ENCODE measurements at regions not wholly inside any gene's neighbourhood (a gene's known extent, or its start where the extent isn't known, plus 50 kb on each side); places are given as distances from the start of the nearest gene placed in this dataset.
"Not testable (repeated sequence)": the region's sequence is repeated elsewhere in the genome, so short reads cannot be mapped to it uniquely, and the experiment has no call there.

- DNase-seq (ENCODE audit: low read depth in 2 of 2): peak in 1 of 2 experiments; percentile 42
Measured at GRCh38 chr12:127125607-127126259, 1141.2 kb upstream of the TMEM132C start.

DNA sequence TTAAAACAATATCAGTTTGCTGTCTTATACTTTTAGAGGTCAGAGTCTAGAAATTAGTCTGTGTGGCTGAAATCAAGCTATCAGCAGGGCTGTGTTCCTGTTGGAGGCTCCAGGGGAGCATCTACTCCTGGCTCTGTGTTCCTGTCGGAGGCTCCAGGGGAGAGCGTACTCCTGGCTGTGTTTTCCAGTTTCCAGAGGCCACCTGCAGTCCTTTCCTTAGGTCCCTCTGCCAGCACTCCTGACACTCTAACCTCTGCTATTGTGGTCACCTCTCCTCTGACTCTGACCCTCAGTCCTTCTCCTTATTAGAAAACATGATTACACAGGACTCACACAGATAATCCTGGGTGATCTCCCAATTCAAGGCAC lies 1140.7 kb upstream of the TMEM132C start:
- DNase-seq (ENCODE audit: low read depth in 2 of 2): no peak

GRCh38 chr12:127127897-127128296 lies 1139.1 kb upstream of the TMEM132C start:
- no peak for DNase-seq (ENCODE audit: low read depth in 2 of 2)

- no peak for DNase-seq (ENCODE audit: low read depth in 2 of 2)
Measured at GRCh38 chr12:127130506-127131124, 1136.4 kb upstream of the TMEM132C start.

DNA sequence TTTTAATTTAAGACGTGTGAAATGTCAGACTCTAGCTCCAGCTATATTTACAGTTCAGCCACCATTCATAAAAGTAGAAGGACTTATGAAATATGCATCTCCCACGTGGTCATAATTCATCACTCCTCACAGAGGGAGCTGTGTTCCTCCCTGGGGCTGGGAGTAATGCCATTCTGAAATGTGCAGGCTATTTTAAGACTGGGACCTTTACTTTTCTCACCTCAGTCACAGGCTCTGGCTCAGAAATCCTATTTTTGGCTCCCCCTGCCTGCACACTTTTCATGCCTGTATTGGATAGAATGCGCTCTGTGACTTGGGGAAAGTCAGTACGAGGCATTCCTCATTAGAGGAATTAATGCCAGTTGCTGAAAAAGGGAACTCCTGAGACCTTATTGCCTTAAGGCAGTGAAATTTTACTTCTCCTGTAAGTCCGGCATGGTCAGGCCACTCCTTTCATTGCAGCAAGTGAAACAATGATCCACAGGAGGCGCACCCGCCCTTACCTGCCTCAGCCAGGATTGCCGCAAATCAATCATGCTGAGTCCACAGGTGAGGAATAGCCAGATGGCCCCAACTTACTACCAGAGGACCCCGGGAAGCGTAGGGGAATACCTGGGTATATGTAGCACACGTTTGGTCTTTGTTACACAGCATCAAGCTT lies 1133.2 kb upstream of the TMEM132C start:
- DNase-seq (ENCODE audit: low read depth in 2 of 2): no peak

DNA sequence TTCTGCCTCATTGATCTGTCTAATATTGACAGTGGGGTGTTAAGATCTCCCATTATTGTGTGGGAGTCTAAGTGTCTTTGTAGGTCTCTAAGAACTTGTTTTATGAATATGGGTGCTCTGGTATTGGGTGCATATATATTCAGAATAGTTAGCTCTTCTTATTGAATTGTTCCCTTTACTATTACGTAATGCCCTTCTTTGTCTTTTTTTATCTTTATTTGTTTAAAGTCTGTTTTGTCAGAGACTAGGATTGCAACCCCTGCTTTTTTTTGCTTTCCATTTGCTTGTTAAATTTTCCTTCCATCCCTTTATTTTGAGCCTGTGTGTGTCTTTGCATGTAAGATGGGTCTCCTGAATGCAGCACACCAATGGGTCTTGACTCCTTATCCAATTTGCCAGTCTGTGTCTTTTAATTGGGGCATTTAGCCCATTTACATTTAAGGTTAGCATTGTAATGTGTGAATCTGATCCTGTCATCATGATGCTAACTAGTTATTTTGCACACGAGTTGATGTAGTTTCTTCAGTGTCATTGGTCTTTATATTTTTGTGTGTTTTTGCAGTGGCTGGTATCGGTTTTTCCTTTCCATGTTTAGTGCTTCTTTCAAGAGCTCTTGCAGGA lies 1126.0 kb upstream of the TMEM132C start:
- not testable (repeated sequence) for DNase-seq (ENCODE audit: low read depth in 2 of 2)

DNA sequence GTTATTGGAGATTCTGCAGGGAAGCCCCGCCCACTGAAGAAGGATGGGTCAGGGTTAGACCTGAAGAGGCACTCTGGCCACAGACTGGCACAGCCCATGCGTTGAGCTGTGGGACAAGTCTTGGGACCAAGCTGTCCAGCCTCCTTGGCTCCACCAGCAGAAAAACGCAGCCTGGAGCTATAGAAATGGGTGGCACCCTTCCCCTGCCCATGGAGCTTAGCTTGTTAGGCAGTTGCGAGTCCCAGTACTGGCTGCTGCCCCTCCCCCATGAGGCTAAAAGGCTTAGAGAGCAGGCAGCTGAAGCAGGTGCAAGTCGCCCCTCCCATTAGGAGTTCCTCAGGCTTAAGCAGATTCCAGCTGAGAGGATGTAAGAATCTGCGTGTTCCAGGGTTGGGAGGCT lies 1124.0 kb upstream of the TMEM132C start:
- DNase-seq (ENCODE audit: low read depth in 2 of 2): no peak

- no peak for DNase-seq (ENCODE audit: low read depth in 2 of 2)
Measured at GRCh38 chr12:127144770-127145169, 1122.2 kb upstream of the TMEM132C start.

DNA sequence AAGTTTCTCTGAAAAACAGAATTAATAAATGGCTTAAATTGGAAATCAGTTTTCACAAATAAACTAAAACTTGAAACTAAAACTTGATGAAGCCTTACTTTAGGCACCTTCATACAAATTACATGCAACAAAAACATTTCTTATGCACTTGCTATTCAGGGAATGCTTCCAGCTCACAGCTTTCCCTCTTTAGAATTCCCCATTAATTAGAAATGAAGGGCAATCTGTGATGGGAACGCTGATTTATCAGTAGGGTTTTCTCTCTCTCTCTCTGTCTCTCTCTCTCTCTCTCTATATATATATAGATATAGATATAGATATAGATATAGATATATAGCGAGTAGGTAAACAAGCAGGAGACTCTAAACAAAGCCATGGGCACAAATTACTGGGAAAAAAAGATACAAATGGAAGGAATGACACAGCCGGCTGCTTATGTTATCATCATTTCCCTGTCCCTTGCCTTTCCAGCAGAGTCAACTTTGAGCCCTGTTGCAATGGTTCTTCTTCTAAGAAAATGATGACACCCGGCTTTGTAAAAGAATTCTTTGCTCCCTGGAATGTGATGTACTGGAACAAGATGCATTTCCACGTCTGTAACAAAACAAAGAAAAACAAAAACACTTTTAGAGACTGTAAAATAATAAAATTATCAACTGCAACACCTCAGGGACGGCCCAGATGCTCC lies 1121.6 kb upstream of the TMEM132C start:
- no peak for DNase-seq (ENCODE audit: low read depth in 2 of 2)

DNA sequence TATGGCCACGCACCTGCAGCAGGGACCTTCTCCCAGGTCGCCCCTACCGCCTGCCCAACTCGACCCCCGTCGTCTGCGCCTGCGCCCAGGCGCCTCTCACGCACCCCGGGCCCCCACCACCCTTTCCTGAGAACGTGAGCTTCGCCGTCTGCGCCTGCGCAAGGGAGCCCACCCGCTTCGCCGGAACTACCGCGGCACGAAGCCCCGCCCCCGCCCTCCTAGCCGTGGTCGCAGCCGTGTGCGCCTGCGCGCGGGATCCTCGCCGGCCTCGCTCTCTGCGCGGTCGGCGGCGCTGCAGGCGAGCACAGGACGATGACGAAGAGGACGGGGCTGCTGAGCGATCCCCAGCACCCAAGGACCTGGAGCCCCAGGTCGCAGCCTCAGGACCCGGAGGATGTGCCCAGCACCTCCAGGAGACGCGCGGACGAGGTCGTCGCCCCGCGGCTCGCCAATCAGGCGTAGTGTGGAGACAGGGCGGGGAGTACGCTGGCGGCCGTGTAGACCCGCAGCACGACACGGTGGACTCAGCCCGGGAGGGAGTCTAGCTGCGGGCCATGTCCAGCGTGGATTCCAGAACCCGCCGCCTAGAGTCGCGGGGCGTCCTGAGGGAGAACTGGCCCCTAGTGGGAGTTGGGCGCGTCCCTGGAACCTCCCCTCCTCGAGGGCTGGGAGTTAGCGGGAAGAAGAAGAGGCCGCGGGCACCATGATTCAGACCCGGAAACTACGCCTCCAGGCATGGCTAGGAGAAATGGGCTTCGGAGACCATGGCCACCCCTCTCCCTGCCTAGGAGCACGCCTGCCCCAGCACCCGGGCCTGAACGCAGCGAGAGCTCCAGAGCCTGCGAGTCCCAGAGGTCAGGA lies 1120.8 kb upstream of the TMEM132C start:
- DNase-seq (ENCODE audit: low read depth in 2 of 2): peak; percentile 61 to 67

GRCh38 chr12:127146991-127147718 lies 1119.8 kb upstream of the TMEM132C start:
- no peak for DNase-seq (ENCODE audit: low read depth in 2 of 2)

DNA sequence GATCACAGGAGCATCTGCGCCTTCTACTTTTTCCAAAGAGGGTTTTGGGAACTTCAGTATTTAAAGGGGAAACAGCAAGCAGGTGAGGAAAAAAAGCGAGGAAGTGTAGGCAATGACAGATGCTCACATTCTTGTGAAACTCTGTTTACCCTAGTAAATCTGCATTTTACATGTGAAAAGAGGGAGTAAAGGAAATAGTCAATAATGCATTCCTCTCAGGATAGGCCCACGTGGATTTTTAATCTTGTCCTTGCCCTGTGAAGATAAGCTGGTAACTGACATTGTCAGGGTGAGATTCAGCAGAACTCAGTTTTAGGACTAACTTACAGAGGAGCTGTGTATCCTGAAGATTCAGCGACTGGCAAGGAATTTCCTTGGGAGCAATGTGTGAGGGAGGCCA lies 1119.2 kb upstream of the TMEM132C start:
- no peak for DNase-seq (ENCODE audit: low read depth in 2 of 2)

DNA sequence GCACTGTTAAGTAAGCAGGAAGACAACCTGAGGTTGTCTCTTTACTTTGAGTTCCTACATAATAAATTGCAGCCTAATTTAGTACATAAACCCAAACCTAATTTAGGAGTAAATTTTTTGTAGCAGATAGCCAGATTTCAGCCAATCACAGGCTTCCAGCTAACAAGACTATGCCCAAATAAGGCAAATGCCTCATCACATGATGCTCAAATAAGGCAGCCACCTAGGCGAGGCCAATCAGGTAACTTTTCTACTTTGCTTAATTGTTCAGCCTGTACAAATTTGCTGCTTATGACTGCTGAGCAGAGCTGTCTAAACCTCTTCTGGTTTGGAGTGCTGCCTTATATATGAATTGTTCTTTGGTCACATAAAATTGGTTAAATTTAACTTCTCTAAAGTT lies 1118.7 kb upstream of the TMEM132C start:
- no peak for DNase-seq (ENCODE audit: low read depth in 2 of 2)

DNA sequence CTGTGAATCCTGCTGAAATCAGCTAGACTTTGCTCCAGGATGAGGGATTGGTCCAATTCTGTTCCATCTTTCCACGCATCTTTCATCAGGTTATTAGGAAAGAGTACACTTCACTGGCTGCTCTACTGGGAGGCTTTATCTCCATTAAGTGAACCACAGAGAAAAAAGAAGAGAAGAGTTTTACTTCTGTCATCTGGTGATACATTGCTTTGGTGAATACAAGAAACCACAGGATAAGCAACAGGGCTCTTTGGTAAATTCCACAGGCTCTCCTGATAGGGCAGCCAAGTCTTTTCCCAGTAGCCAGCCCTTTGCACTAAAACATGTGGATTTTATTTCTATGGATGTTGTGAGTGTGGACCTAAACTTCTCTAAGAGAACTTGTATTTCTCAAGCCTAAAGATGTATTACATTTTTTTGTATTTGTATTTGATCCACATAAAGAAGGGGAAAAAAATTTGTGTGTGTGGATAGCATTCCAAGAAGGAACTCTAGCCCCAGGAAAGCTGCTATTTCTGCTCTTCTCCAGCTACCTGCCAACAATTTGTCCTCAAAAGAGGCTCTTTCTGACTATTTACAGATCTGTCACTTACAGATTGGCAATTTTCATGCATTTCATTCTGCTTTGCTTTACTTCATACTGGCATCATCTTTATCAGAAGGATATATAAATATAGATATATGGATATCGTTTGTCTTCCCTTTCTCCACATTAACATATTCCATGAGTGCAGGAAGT lies 1117.6 kb upstream of the TMEM132C start:
- DNase-seq (ENCODE audit: low read depth in 2 of 2): no peak

- DNase-seq (ENCODE audit: low read depth in 2 of 2): no peak
Measured at GRCh38 chr12:127150028-127150427, 1116.9 kb upstream of the TMEM132C start.

GRCh38 chr12:127150479-127150878 lies 1116.5 kb upstream of the TMEM132C start:
- DNase-seq (ENCODE audit: low read depth in 2 of 2): no peak

GRCh38 chr12:127150956-127151355 lies 1116.0 kb upstream of the TMEM132C start:
- DNase-seq (ENCODE audit: low read depth in 2 of 2): no peak

- no peak for DNase-seq (ENCODE audit: low read depth in 2 of 2)
Measured at GRCh38 chr12:127153996-127154395, 1113.0 kb upstream of the TMEM132C start.

DNA sequence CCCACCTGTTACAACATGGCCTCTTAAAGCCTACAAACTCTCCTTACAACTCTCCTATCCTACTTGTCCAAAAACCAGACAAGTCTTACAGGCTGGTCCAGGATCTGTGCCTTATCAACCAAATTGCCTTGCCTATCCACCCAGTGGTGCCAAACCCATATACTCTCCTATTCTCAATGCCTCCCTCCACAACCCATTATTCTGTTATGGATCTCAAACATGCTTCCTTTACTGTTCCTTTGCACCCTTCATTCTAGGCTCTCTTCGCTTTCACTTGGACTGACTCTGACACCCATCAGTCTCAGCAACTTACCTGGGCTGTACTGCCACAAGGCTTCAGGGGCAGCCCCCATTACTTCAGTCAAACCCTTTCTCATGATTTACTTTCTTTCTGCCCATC lies 1112.1 kb upstream of the TMEM132C start:
- DNase-seq (ENCODE audit: low read depth in 2 of 2): not testable (repeated sequence)
